Spinal cord (tissue), 9 donors: ENCODE measurements at regions not wholly inside any gene's neighbourhood (a gene's known extent, or its start where the extent isn't known, plus 50 kb on each side); places are given as distances from the start of the nearest gene placed in this dataset.

ENCODE experiments used
- DNase-seq, 6 donors: peaks; one replicate each; pipeline versions ENCODE4 v3.0.0 to v3.0.0-alpha.2; 2013 to 2015; ENCODE audit warnings: low spot score in 6 of 6, low read depth in 4 of 6
- H3K27ac ChIP-seq: one replicate; pipeline ENCODE4 v1.5.1; 2013; ENCODE audit warnings: low read depth, low read length, control low read depth
- H3K27me3 ChIP-seq: one replicate; pipeline ENCODE4 v1.6.1; 2013; ENCODE audit warnings: low read length; ENCODE audit not compliant: control insufficient read depth, insufficient read depth
- H3K36me3 ChIP-seq: one replicate; pipeline ENCODE4 v1.6.1; 2013; ENCODE audit warnings: low read length; ENCODE audit not compliant: control insufficient read depth, insufficient read depth
- H3K4me1 ChIP-seq: one replicate; pipeline ENCODE4 v1.6.1; 2013; ENCODE audit warnings: low read length; ENCODE audit not compliant: control insufficient read depth, insufficient read depth
- H3K4me3 ChIP-seq: one replicate; pipeline ENCODE4 v1.5.1; 2013; ENCODE audit warnings: low read depth, low read length, control low read depth
- H3K9me3 ChIP-seq: one replicate; pipeline ENCODE4 v1.6.1; 2013; ENCODE audit warnings: low read length; ENCODE audit not compliant: control insufficient read depth, insufficient read depth
- WGBS: methylation state at CpG from one replicate; pipeline ENCODE4 v1.1.5; 2013; ENCODE audit warnings: missing lambda C conversion rate; ENCODE audit not compliant: insufficient coverage; 5-methylcytosine and 5-hydroxymethylcytosine counted together
- donor health status: healthy.

DNA sequence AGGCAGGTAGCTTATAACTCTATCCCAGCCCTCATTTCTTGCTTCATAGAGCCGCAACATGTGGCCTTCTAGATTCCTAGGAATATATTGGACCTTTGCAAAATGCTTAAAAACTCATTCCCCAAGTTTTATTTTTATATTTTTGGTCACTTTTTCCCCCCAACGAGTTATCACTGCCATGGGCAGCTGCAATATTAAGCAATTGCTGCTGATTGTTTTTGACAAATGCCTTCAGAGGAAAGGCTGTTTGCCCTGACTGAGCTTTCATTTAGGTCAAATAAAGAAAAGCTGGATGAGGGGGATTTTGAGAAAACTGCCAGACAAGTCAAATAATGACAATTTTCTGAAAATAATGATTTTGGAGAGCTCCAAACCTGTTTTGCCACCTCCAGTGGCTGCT, 976.9 kb upstream of the MBL2 start:
- no peak overlapping the region for H3K4me3 ChIP-seq
- no peaks in the 10 kb centered on the region for H3K27me3 ChIP-seq
- no peaks in the 10 kb centered on the region for H3K4me1 ChIP-seq
- no peak overlapping the region for H3K27ac ChIP-seq
- peaks cover 3% of the 10 kb centered on the region for H3K9me3 ChIP-seq
- no CpG with 5 or more reads among the region's 2 CpGs for WGBS
- no peak for DNase-seq
- H3K36me3 ChIP-seq, result no peaks in the 10 kb centered on the region

DNA sequence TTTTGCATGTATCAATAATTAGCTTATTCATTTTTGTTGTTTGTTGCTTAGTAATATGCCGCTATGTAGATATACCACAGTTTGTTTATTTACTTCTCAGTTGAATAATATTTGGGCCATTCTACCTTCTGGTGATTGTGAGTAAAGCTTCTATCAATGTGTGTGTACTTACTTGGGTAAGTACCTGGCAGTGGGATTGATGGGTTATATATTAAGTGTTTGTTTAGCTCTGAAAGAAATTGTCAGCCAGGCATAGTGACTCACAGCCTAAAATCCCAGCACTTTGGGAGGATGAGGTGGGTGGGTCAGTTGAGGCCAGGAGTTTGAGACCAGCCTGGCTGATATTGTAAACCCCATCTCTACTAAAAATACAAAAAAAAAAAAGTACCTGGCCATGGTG, 975.7 kb upstream of the MBL2 start:
- WGBS, result no CpG with 5 or more reads among the region's 1 CpG
- H3K27ac ChIP-seq, result no peak overlapping the region
- no peaks in the 10 kb centered on the region for H3K27me3 ChIP-seq
- DNase-seq, result no peak
- no peaks in the 10 kb centered on the region for H3K4me1 ChIP-seq
- H3K36me3 ChIP-seq, result no peaks in the 10 kb centered on the region
- peaks cover 3% of the 10 kb centered on the region for H3K9me3 ChIP-seq
- H3K4me3 ChIP-seq, result no peak overlapping the region

DNA sequence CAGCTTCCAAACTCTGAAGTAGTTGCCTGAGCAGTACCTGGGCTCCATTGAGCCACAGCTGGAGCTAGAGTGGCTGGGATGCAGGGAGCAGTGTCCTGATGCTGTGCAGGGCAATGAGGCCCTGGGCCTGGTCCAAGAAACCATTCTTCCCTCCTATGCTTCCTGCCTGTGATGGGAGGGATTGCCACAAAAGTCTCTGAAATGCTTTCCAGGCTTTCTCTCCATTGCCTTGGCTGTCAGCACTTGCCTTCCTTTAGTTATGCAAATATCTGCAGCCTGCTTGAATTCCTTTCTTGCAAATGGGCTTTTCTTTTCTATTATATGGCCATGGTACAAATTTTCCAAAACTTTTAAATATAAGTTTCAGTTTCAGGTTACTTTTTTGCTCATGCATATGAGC, 972.2 kb upstream of the MBL2 start:
- no peaks in the 10 kb centered on the region for H3K36me3 ChIP-seq
- no peak for DNase-seq
- no peaks in the 10 kb centered on the region for H3K4me1 ChIP-seq
- no peak overlapping the region for H3K4me3 ChIP-seq
- H3K27ac ChIP-seq, result no peak overlapping the region
- no peaks in the 10 kb centered on the region for H3K27me3 ChIP-seq
- peaks cover 3% of the 10 kb centered on the region for H3K9me3 ChIP-seq

DNA sequence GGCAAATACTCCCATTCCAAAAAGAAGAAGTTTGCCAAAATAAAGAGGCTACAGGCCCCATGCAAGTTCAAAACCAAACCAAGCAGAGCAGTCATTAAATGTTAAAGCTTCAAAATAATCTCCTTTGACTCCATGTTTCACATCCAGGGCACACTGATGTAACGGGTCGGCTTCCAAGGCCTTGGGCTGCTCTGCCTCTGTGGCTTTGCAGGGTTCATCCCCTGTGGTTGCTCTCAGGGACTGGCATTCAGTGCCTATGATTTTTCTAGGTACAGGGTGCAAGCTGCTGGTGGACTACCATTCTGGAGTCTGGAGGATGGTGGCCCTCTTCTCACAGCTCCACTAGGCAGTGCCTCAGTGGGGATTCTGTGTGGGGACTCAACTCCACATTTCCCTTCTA, 971.6 kb upstream of the MBL2 start:
- H3K4me1 ChIP-seq, result no peaks in the 10 kb centered on the region
- peaks cover under 1% of the 10 kb centered on the region for H3K9me3 ChIP-seq
- no peak overlapping the region for H3K27ac ChIP-seq
- 100% methylated on average over 2 of the region's 2 CpGs for WGBS
- DNase-seq, result no peak
- no peaks in the 10 kb centered on the region for H3K36me3 ChIP-seq
- no peaks in the 10 kb centered on the region for H3K27me3 ChIP-seq
- no peak overlapping the region for H3K4me3 ChIP-seq

DNA sequence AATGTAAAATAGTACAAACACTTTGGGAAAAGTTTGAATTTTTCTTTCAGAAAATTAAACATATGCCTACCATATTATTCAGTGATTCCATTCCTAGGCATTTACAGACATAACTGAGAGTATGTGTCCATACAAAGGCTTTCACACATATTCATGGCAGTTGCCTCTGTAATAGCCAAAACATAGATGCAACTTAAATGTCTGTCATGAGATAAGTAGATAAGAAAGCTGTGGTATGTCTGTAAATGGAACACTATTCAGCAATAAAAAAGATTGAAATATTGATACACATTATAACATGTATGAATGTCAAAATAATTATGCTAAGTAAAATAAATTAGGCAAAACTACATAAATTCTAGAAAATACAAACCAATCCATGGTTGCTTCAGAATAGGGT, 964.5 kb upstream of the MBL2 start:
- no peaks in the 10 kb centered on the region for H3K36me3 ChIP-seq
- no peaks in the 10 kb centered on the region for H3K27me3 ChIP-seq
- H3K9me3 ChIP-seq, result no peaks in the 10 kb centered on the region
- DNase-seq, result no peak
- no peak overlapping the region for H3K27ac ChIP-seq
- no peaks in the 10 kb centered on the region for H3K4me1 ChIP-seq
- no peak overlapping the region for H3K4me3 ChIP-seq

DNA sequence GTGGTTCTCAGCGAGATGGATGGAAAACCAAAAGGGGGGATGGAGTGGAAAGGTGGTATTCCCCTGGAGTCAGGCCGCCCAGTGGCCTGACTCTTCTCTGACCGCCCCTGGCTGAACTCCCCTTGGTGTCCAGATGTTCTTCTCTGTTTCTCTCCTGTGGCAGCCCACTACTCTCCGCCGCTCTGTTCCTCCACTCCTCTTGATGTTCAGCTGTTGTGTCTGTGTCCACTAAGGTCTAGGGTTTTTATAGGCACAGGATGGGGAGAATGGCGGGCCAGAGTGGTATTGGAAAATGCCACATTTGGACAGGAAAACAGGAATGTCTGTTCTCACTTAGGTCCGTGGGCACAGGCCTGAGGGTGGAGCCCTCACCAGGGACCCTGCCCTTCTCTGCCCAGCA, 954.3 kb upstream of the MBL2 start:
- no peaks in the 10 kb centered on the region for H3K36me3 ChIP-seq
- no peak for DNase-seq
- no peaks in the 10 kb centered on the region for H3K9me3 ChIP-seq
- H3K27me3 ChIP-seq, result no peaks in the 10 kb centered on the region
- no peak overlapping the region for H3K27ac ChIP-seq
- no peak overlapping the region for H3K4me3 ChIP-seq
- WGBS, result 96% methylated on average over 4 of the region's 7 CpGs
- H3K4me1 ChIP-seq, result no peaks in the 10 kb centered on the region

DNA sequence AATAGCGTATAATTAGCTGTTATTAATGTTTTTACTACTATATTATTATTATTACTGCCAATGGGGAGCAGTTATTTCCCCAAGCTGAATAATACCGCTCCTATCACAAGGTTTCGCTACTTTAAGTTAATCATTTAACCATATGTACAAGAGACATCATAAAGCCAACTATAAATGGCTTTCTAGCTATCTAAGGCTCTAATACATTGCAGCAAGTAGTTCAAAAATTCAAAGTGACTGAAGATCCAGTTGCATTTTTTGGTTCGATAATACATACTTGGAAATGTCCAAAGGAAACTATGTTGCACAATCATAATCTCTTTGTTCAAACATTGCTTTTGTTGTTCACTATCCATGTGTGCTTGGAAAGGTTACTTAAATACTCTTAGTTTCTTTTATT, 952.0 kb upstream of the MBL2 start:
- Histone ChIP-seq H3K27ac (no peak overlapping the region), H3K27me3 (no peaks in the 10 kb centered on the region), H3K36me3 (no peaks in the 10 kb centered on the region), H3K9me3 (no peaks in the 10 kb centered on the region), H3K4me3 (no peak overlapping the region), H3K4me1 (no peaks in the 10 kb centered on the region)
- no peak for DNase-seq
- no CpG with 5 or more reads among the region's 4 CpGs for WGBS

DNA sequence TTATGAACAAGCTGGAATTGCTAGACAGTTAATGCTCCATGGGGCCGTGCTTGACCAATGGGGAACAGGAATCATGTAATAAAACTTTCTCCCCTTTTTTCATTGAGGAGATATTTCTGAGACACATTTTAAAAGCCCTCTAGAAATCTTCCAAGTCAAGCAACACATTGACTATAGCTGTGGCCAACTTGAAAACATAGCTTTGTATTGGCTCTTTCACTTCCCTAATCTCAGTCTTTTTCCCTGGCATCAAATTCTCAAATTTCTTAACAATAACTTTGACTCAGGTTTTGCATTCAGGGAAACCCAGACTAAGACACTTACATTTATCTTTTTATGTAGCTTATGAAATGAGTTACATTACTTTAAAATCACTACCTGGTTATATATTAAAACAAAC, 947.1 kb upstream of the MBL2 start:
- Histone ChIP-seq H3K9me3 (no peaks in the 10 kb centered on the region), H3K4me1 (no peaks in the 10 kb centered on the region), H3K27me3 (no peaks in the 10 kb centered on the region), H3K36me3 (no peaks in the 10 kb centered on the region), H3K4me3 (no peak overlapping the region), H3K27ac (no peak overlapping the region)
- 100% methylated on average over 1 of the region's 1 CpG for WGBS
- DNase-seq, result no peak

DNA sequence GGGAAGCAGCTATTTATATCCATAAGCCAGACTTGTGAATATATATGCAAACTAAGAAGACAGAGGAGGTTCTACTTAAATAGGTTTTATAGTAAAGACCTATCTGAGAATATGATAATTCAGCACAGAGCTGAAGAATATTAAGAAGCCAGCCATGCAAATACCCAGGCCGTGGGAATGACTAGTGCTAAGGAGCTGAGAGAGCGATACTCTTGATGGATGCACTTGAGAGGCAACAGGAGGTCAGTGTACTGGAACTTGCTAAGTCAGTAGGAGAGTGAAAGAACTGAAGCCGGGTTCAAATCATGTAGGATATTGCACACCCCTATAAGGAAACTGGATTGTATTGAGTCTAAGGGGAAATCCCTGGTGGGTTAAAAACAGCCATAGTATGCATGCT, 943.6 kb upstream of the MBL2 start:
- no peaks in the 10 kb centered on the region for H3K27me3 ChIP-seq
- 86% methylated on average over 2 of the region's 3 CpGs for WGBS
- H3K9me3 ChIP-seq, result no peaks in the 10 kb centered on the region
- H3K27ac ChIP-seq, result no peak overlapping the region
- no peaks in the 10 kb centered on the region for H3K36me3 ChIP-seq
- peak in 1 of 6 donors; percentile 19 for DNase-seq
- no peaks in the 10 kb centered on the region for H3K4me1 ChIP-seq
- H3K4me3 ChIP-seq, result no peak overlapping the region

DNA sequence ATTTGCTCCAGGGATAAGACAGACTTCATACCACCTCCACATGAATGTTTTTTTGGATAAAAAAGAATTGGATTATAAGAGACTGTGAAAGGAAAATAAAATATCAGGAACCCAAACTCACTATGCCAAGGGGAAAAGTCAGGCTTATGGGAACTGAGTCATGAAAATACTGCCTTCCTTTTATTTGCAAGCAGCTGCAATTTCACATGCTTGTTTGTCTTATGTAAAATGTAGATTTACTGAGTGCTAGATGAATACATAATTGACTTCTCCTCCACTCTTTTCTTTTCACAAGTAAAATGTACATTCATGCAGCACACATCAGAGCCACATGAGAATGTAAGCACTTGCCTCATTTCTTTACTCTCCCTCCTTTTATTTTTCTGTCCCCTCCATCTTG, 940.8 kb upstream of the MBL2 start:
- no peak for DNase-seq
- no peaks in the 10 kb centered on the region for H3K4me1 ChIP-seq
- H3K27me3 ChIP-seq, result no peaks in the 10 kb centered on the region
- H3K9me3 ChIP-seq, result no peaks in the 10 kb centered on the region
- H3K36me3 ChIP-seq, result no peaks in the 10 kb centered on the region
- no peak overlapping the region for H3K4me3 ChIP-seq
- H3K27ac ChIP-seq, result no peak overlapping the region

DNA sequence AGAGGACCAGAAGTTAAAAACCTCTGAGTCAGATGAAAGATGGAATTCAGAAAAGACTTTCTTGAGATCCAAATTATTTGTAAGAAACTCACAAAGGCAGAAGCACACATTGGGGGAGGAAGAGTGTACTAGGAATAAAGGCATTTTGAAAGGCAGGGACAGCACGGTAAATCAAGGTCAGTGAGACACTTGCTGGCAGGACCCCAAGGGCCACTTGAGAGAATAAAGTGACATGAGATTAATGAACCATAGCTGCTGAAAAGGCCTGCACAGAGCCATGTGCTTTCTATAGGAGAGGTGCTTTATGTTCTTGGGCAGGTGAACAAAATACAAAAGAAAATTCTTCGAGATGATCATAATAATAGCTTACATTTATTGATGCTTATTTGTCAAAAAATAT, 929.9 kb upstream of the MBL2 start:
- Histone ChIP-seq H3K4me3 (no peak overlapping the region), H3K27ac (no peak overlapping the region), H3K36me3 (no peaks in the 10 kb centered on the region), H3K27me3 (no peaks in the 10 kb centered on the region), H3K9me3 (no peaks in the 10 kb centered on the region), H3K4me1 (no peaks in the 10 kb centered on the region)
- WGBS, result 27% methylated on average over 1 of the region's 2 CpGs
- DNase-seq, result no peak
